Muscle layer of colon (tissue), 2 donors: ENCODE measurements at regions not wholly inside any gene's neighbourhood (a gene's known extent, or its start where the extent isn't known, plus 50 kb on each side); places are given as distances from the start of the nearest gene placed in this dataset.

Experiments
- H3K27ac ChIP-seq: one replicate; pipeline ENCODE4 v1.7.0; 2013; ENCODE audit warnings: low read depth, mild to moderate bottlenecking, low read length, moderate library complexity
- H3K27me3 ChIP-seq, 2 donors: one replicate each; pipeline ENCODE4 v1.7.0; 2013; ENCODE audit warnings: low read length in 2 of 2, mild to moderate bottlenecking in 2 of 2; ENCODE audit not compliant: insufficient read depth in 2 of 2, control insufficient read depth in 1 of 2
- H3K36me3 ChIP-seq: one replicate; pipeline ENCODE4 v1.7.0; 2013; ENCODE audit warnings: mild to moderate bottlenecking, low read length; ENCODE audit not compliant: insufficient read depth
- H3K4me1 ChIP-seq: one replicate; pipeline ENCODE4 v1.7.0; 2013; ENCODE audit warnings: mild to moderate bottlenecking, low read length; ENCODE audit not compliant: insufficient read depth
- H3K4me3 ChIP-seq, 2 donors: one replicate each; pipeline ENCODE4 v1.7.0; 2013; ENCODE audit warnings: low read length in 2 of 2, low read depth in 1 of 2, mild to moderate bottlenecking in 1 of 2, moderate library complexity in 1 of 2
- H3K9ac ChIP-seq: one replicate; pipeline ENCODE4 v1.7.0; 2013; ENCODE audit warnings: low read length
- H3K9me3 ChIP-seq: one replicate; pipeline ENCODE4 v1.7.0; 2013; ENCODE audit warnings: mild to moderate bottlenecking, low read length
- donor health status: abdominal sarcoma.
- donor health status: Adenocarcinoma of cecum.

GRCh38 chr21:35911412-35912191, 148.7 kb downstream of the SETD4 start:
- Histone ChIP-seq H3K9me3 (no peaks in the 10 kb centered on the region), H3K27ac (no peak overlapping the region), H3K4me3 (no peak overlapping the region), H3K36me3 (no peaks in the 10 kb centered on the region), H3K4me1 (no peaks in the 10 kb centered on the region), H3K9ac (no peak overlapping the region), H3K27me3 (no peaks in the 10 kb centered on the region)

DNA sequence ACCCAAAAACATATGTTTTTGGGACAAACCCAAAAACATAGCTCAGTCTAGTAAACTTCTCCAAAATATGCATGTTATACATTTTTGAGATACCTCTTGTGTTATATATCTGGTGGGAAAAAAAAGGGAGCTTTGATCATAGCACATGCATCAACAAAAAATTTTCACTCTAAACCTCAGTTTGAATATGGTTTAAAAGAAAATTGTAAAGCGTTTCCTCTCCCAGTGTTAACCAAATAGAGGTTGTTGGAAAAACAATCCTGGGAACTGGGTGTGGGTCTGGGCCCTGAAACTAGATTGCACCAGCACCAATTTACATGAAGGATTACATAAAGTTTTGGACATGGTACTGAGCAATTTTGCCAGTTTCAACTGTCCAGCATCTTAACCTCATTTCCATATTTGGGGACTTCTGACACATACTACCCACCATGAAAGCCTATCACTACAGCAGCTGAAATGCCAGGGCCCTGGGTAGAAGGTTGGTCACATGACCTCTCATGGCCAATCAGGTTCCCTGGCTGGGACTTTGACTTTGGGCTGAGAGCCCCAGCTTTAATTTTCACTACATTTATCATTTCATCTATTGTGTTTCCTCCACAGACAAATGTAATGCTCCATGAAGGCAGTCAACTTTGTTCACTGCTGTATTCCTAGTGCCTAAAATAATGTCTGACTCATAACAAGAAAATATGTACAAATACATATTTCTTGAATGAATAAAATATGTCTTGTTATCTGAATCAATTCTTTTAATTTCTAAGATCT, 150.7 kb downstream of the SETD4 start:
- Histone ChIP-seq H3K27me3 (no peaks in the 10 kb centered on the region), H3K4me1 (no peaks in the 10 kb centered on the region), H3K9me3 (no peaks in the 10 kb centered on the region), H3K36me3 (no peaks in the 10 kb centered on the region), H3K4me3 (no peak overlapping the region), H3K27ac (no peak overlapping the region), H3K9ac (no peak overlapping the region)

GRCh38 chr21:35908311-35909078, 151.8 kb downstream of the SETD4 start:
- no peak overlapping the region for H3K27ac ChIP-seq
- H3K36me3 ChIP-seq: no peaks in the 10 kb centered on the region
- no peak overlapping the region for H3K9ac ChIP-seq
- H3K9me3 ChIP-seq: no peaks in the 10 kb centered on the region
- no peak overlapping the region for H3K4me3 ChIP-seq
- H3K4me1 ChIP-seq: no peaks in the 10 kb centered on the region
- H3K27me3 ChIP-seq: no peaks in the 10 kb centered on the region

DNA sequence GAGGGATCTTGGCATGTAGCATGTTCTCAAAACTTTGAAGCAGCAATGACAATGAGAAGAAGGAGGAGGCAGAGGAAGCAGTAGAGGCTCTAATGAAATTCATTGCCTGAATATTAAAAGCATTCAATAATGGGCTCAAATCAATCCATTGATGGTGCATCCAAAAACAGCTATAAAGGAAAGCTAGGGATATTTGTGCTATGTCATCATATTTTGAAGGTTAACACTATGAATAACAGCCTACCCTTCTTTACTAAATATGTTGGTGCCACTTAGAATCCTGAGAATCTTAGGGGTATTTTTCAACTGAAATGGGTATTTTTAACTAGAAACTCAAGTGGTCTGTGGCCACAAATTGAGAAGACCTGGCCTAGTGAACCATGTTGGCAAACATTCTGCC, 153.7 kb downstream of the SETD4 start:
- Histone ChIP-seq H3K9me3 (no peaks in the 10 kb centered on the region), H3K9ac (no peak overlapping the region), H3K27ac (no peak overlapping the region), H3K36me3 (no peaks in the 10 kb centered on the region), H3K4me1 (no peaks in the 10 kb centered on the region), H3K4me3 (no peak overlapping the region), H3K27me3 (no peaks in the 10 kb centered on the region)

- no peaks in the 10 kb centered on the region for H3K27me3 ChIP-seq
- H3K36me3 ChIP-seq: no peaks in the 10 kb centered on the region
- H3K9ac ChIP-seq: no peak overlapping the region
- H3K4me1 ChIP-seq: no peaks in the 10 kb centered on the region
- H3K9me3 ChIP-seq: no peaks in the 10 kb centered on the region
- no peak overlapping the region for H3K4me3 ChIP-seq
- H3K27ac ChIP-seq: no peak overlapping the region
Measured at GRCh38 chr21:35905963-35906345, 154.4 kb downstream of the SETD4 start.

GRCh38 chr21:35905096-35905962, 155.0 kb downstream of the SETD4 start:
- Histone ChIP-seq H3K27me3 (no peaks in the 10 kb centered on the region), H3K27ac (no peak overlapping the region), H3K9ac (no peak overlapping the region), H3K9me3 (no peaks in the 10 kb centered on the region), H3K36me3 (no peaks in the 10 kb centered on the region), H3K4me1 (no peaks in the 10 kb centered on the region), H3K4me3 (no peak overlapping the region)

DNA sequence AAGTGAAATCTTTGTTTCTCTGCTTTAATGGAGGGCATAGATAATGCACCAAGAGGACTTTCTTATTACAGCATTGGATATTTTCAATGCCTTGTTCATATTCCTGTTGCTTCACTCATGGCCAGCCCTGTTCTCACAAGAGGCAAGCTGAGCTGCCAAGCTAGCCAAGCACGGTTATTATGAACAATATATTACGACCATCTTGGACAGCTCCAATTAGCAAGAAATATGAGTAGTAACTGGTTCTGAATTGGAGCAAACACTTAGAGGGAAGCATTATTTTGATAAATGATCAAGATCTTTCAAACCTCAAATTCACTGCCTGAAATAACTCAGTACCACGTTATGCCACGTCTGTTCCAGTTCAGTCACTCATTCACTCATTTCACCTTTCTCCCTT, 159.8 kb downstream of the SETD4 start:
- Histone ChIP-seq H3K9ac (no peak overlapping the region), H3K9me3 (no peaks in the 10 kb centered on the region), H3K27ac (no peak overlapping the region), H3K4me3 (no peak overlapping the region), H3K27me3 (no peaks in the 10 kb centered on the region), H3K4me1 (no peaks in the 10 kb centered on the region), H3K36me3 (no peaks in the 10 kb centered on the region)

DNA sequence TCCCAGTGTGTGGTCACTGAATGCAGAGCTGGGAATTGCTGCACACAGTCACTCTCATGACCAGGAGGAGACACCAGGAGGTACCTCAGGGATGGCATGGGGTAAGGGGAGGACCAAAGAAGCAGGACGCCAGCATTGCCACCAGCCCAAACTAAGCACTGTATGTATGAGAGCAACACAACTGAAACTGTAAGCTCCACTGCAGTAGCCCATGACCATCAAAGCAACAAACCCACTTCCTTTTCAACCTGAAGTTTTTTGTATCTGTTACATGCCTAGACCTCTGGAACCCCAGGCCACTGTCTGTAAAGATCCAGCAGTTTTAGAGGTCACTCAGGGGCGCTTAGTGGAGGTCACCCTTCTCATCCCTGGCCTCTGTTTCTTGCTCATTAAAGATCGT, 164.3 kb downstream of the SETD4 start:
- Histone ChIP-seq H3K27ac (no peak overlapping the region), H3K9ac (no peak overlapping the region), H3K4me3 (no peak overlapping the region), H3K36me3 (no peaks in the 10 kb centered on the region), H3K27me3 (no peaks in the 10 kb centered on the region), H3K4me1 (no peaks in the 10 kb centered on the region), H3K9me3 (no peaks in the 10 kb centered on the region)

DNA sequence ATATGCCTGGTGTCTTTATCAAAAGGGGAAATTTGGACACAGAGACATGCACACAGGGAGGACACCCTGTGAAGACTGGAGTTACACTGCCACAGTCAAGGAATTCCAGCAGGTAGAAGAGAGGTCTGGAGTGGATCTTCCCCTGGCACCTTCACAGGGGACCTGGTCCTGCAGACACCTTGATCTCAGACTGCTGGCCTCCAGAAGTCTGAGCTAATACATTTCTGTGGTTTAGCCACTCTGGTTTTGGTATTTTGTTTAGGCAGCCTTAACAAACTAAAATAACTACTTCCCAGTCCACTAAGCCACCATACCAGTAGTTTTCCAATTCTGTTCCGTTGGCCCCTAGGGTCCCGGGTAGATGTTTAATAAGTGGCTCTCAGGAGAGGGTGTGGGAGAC, 164.7 kb downstream of the SETD4 start:
- H3K9ac ChIP-seq: no peak overlapping the region
- no peaks in the 10 kb centered on the region for H3K4me1 ChIP-seq
- H3K27me3 ChIP-seq: no peaks in the 10 kb centered on the region
- H3K9me3 ChIP-seq: no peaks in the 10 kb centered on the region
- no peak overlapping the region for H3K4me3 ChIP-seq
- H3K36me3 ChIP-seq: no peaks in the 10 kb centered on the region
- H3K27ac ChIP-seq: no peak overlapping the region

GRCh38 chr21:35893156-35893555, 167.2 kb downstream of the SETD4 start:
- Histone ChIP-seq H3K36me3 (no peaks in the 10 kb centered on the region), H3K27ac (no peak overlapping the region), H3K9ac (no peak overlapping the region), H3K4me1 (no peaks in the 10 kb centered on the region), H3K9me3 (no peaks in the 10 kb centered on the region), H3K27me3 (no peaks in the 10 kb centered on the region), H3K4me3 (no peak overlapping the region)

DNA sequence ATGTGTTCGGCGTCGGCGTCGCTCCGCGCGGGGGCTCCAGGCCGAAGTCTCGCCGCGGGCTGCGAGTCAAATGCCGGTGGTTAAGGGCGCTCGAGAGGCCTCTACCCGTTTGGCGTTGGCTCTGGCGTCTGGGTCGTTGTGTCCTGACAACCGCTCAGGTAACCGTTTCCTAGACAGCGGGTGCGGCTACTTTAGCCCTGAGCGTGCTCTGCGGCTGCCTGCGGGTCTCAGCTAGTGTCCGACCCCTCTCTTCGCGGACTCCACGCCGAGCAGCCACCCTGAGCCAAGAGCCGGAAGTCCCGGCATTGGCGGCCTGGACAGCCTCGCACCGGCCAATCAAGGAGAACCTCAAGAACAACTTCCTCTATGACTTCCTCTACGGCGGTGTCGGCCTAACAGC, 173.4 kb downstream of the SETD4 start:
- no peak overlapping the region for H3K9ac ChIP-seq
- H3K27ac ChIP-seq: no peak overlapping the region
- H3K27me3 ChIP-seq: no peaks in the 10 kb centered on the region
- no peaks in the 10 kb centered on the region for H3K4me1 ChIP-seq
- H3K36me3 ChIP-seq: no peaks in the 10 kb centered on the region
- H3K9me3 ChIP-seq: no peaks in the 10 kb centered on the region
- no peak overlapping the region for H3K4me3 ChIP-seq
